LNCAP (cell line): ENCODE measurements at regions not wholly inside any gene's neighbourhood (a gene's known extent, or its start where the extent isn't known, plus 50 kb on each side); places are given as distances from the start of the nearest gene placed in this dataset.

Experiments
- TF ChIP-seq, protein P1 (sequence below): fragments of 450-650 bp; IDR thresholded peaks from 2 replicates; pipeline ENCODE4 v1.5.1; 2017; ENCODE audit warnings: mild to moderate bottlenecking

DNA sequence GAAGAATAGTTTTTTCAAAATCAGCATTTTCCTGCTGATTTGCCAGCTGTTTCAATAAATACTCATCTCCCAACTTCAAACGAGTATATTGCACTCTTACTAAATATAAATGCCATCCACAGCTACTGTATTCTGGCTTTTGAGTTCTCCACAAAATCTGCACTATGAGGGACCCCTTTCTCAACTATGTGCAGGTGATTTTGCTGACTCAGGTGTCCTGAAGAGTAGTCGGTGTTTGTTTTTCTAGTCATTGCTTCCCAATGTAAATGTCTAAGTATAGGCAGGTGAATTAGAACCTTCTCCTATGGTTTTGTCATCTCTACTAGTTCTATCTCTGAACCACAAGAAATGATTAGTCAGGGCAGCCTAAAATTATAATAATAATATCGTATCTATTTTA is 616.8 kb upstream of the MEF2C start:
- TF ChIP-seq, protein P1, sequence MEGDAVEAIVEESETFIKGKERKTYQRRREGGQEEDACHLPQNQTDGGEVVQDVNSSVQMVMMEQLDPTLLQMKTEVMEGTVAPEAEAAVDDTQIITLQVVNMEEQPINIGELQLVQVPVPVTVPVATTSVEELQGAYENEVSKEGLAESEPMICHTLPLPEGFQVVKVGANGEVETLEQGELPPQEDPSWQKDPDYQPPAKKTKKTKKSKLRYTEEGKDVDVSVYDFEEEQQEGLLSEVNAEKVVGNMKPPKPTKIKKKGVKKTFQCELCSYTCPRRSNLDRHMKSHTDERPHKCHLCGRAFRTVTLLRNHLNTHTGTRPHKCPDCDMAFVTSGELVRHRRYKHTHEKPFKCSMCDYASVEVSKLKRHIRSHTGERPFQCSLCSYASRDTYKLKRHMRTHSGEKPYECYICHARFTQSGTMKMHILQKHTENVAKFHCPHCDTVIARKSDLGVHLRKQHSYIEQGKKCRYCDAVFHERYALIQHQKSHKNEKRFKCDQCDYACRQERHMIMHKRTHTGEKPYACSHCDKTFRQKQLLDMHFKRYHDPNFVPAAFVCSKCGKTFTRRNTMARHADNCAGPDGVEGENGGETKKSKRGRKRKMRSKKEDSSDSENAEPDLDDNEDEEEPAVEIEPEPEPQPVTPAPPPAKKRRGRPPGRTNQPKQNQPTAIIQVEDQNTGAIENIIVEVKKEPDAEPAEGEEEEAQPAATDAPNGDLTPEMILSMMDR = no peak

DNA sequence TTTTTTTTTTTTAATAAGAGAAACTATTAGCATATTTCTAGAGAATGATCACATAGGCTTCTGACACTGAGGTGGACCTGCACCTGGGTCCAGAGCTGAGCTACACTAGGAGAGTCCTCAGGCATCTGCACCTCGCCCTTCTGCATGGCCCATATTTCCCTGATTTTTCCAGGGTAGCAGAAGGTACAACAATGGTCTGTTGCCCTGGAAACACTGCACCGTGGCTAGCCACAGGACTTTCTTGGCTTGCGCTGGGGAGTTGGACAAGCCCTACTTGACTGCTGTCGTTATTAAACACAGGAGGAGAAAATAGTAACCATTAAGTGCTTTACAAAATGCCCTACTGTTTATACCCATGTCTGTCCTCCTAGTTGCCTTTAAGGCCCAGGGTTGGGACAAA is 615.7 kb upstream of the MEF2C start:
- TF ChIP-seq, protein P1 = no peak

DNA sequence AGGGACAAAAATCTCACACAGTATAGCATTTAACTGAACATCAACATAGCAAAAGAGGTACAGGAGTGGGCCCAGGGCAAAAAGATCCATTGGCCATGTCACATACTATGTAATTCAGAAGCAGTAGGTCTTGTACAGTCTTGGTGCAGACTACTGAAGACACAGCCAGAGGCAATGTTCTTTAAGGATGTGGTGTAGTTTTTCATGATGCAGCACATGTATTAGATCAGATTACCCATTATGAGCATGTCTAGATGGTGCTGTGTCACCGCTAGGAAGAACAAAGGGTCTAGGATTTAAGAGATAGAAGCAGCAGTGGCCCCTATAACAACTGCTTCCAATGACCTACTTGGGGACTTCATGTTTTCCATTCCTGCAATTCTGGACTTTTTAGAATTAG is 610.4 kb upstream of the MEF2C start:
- TF ChIP-seq, protein P1 = no peak

DNA sequence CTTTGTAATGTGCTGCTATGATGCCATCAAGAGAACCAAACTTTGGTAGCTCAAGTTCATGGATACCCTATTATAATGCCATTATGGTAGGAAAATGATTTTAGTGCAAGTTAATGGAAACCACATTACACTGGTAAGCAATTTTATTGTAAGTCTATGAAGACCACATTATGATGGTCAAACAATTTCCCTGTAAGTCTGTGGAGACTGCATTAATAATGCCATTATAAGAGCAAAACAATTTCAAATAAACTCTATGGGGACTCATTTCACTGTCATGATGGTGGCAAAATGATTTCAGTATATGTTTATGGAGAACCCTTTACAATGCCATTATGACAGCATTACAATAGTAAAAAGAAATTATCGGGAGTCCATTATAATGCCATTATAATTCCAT is 602.0 kb upstream of the MEF2C start:
- TF ChIP-seq, protein P1 = no peak

DNA sequence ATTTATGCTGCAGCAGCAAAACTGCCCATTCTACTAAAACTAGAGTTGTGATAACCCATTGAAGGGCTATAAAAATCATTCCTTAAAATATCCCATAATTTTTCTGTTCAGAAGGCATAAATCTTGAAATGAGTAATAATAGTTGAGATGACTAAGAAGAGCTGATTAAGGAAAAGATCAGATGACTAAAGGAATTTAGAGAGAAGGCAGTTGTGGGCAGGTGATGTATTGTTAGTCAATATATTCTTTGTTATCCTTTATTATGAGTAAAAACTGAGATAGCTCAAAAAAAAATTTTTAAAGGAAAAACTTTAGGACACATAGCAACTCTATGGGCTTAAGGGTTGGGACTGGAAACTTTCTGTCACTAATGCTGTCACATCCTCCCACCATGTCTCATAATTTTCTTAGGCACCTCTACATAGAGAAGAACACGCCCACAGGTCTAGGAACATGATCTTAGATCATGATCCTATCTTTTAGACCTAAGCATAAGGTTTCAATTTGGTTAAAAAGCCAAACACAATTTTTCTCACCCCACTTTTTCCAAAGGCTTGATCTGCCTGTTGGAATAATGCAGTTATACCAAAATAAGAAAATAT is 597.5 kb upstream of the MEF2C start:
- TF ChIP-seq, protein P1 = no peak

DNA sequence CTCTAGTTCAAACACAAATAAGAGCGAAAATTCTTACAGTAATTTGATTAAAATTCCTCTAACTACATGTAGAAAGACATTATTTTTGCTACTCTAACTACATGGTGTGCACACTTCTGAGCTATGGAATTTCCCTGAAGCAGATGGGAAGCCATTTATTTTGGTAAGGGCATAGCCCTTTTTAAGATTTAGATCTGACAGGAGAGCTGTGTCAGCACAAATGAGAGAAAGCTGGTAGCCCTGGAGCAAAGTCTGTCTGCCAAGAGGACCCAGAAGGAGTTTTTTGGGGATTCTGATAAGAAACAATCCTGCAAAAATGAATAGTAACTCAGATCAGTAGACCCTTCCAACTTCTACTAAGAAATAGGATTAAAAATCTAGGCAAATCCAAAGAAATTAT is 595.9 kb upstream of the MEF2C start:
- TF ChIP-seq, protein P1 = no peak

DNA sequence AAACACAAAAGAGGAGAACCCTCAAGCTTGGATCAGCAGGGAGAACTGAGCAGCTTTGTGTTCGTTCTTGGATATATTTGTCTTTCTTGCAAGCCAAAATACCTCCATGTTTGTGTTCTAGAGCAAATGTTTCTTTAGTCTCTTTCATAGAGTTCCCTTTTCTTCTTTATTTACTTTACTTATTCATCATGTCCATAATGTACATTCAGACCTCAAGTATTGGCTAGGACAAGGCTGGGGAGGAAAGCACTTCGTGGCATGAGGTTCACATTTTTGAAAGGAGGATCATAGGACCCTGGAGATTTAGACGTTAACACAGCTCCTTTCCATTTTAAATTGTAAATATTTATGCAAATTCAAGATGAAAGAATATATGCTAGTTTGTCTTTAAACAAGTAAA is 590.2 kb upstream of the MEF2C start:
- TF ChIP-seq, protein P1 = no peak

DNA sequence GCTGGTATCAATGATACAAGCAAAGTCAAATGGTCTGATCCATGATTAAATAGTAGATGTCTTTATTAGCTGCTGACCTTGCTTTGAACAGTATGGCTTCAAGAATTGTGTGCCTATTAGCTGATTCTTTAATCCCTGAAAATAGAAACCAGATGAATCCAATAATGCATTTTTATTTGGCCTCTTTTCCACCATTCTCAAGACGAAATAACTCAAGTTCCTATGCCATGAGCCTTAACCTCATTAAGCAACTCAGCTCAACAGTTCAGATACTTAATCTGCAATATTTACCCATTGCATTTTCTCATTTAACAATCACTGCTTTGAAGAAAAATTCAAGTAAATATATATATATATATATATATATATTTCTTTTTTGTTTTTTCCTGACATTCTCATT is 588.6 kb upstream of the MEF2C start:
- TF ChIP-seq, protein P1 = no peak
